Activated naive CD4-positive, alpha-beta T cell treated with anti-CD3 and anti-CD28 coated beads, Interleukin-2, amount 50 U/mL, for 16 hours (primary cell): ENCODE measurements at regions not wholly inside any gene's neighbourhood (a gene's known extent, or its start where the extent isn't known, plus 50 kb on each side); places are given as distances from the start of the nearest gene placed in this dataset.
"Not testable (repeated sequence)": the region's sequence is repeated elsewhere in the genome, so short reads cannot be mapped to it uniquely, and the experiment has no call there.

ENCODE experiments used
- DNase-seq: peaks from one replicate; pipeline ENCODE4 v3.0.0-alpha.2; 2020

- DNase-seq, result no peak
These were observed 72.9 kb upstream of the SNTG2 start for GRCh38 chr2:877747-878146.

DNA sequence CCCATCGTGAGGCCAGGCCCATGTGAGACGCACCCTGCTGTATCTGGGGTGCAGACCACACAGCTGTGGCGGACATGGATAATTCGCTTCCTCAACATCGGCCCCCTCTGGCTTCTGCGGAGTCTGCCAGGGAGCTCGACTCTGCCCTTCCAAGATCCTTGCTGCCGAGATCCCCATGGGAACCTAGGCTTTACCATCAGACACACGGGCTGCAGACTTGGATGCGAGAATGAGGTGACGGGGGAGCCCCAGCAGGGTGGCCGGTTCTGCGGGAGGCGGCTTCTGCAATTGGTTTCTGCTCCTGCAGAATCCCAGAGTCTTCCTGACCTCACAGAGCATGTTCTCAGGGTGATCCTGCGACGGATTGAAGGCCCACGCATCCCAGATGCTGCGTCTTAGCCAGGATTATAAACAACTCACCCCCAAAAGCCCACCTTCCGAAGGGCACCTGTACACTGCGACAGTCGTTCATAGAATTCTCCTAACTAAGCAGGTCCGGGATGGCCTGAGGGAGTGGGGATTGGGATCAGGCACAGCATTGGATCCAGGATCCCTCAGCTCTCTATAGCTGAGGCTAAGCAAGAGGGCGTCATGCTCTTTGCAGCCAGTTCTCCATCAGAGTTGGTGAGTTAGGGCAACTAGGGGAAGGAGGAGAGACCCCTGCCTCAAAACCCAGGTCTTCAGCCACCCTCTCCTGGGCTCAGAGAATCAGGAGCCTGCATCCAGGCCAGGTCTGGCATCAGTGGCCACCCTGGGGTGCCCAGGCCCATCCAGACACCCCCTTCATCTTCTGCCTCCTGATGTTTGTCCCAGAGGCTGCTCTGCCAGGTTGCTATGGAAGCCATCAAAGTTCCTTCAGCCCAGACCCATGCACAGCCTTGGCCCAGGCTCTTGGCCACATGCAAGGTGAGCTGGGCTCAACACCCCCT lies 74.7 kb upstream of the SNTG2 start:
- DNase-seq, result no peak

GRCh38 chr2:873651-874580 lies 76.7 kb upstream of the SNTG2 start:
- DNase-seq, result no peak

DNA sequence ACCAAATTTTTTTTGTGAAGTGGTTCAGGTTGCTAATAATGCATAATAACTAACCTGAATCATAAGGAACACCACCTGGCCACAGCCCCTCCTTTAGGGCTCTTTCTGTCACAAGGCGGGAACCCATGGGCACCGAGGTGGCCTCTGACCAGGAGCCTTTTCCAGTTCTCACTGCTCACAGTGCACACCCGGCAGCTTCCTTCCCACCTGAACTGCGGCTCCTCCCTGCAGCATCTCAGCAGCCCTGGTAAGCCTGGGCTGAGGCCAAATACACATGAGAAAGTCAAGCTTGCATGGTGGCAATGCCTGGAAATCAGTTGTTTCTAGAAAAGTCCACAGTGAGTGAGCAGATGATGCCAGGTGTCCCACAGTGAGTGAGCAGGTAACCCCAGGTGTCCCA lies 77.6 kb upstream of the SNTG2 start:
- DNase-seq, result no peak

GRCh38 chr2:871926-872680 lies 78.5 kb upstream of the SNTG2 start:
- DNase-seq, result no peak

- DNase-seq, result no peak
These were observed 79.4 kb upstream of the SNTG2 start for GRCh38 chr2:871175-871727.

- no peak for DNase-seq
These were observed 80.2 kb upstream of the SNTG2 start for GRCh38 chr2:870426-870825.

- no peak for DNase-seq
These were observed 80.8 kb upstream of the SNTG2 start for GRCh38 chr2:869894-870293.

DNA sequence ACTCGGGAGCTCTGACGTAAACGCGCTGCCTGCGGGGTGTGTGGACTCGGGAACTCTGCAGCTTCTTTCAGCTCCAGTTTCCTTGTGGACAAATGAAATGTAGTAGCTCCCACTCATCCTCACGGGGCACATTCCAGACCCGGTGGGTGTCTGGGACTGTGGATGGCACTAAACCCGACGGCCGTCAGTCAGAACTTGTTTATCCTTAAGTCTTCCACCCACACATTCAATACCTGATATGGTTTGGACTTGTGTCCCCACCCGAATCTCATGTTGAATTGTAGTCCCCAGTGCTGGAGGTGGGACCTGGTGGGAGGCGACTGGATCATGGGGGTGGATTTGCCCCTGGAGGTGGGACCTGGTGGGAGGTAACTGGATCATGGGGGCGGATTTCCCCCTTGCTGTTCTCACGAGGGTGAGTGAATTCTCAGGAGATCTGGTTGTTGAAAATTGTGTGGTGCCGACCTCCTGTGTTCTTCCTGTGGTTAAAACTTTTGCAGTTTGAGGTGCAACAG lies 81.2 kb upstream of the SNTG2 start:
- no peak for DNase-seq

GRCh38 chr2:868857-869256 lies 81.8 kb upstream of the SNTG2 start:
- not testable (repeated sequence) for DNase-seq

GRCh38 chr2:867296-867695 lies 83.4 kb upstream of the SNTG2 start:
- DNase-seq, result no peak

- DNase-seq, result no peak
These were observed 83.8 kb upstream of the SNTG2 start for GRCh38 chr2:866887-867286.

DNA sequence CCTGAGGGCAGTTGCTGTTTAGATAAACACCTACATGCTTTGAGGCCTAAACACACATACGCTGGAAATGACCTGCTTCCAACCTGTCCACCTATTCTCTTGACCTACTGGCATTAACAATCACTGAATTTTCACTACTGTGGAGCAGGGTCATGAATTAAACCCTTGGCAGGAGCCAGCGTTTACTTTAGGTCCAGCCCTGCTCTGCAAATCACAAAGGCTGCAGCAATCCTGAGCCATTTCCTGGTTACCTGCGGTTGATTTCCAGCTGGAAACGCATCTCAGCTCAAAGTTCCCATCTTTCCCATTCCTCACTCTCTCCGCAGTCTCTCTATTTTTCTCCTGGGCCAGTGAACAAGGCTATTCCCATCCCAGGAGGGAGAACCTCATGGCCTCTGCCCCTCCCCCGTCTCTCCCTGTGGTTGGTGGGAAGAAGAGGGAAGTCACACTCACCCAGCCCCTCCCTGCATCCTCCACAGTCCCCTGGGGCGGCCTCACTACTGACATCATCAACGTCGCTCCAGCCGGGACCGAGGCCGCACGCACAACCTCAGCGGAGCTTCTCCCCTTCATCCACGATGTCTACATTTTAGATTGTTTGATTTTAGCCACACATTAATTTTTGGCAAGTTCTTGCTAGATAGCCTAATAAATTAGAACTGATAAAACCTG lies 84.5 kb upstream of the SNTG2 start:
- DNase-seq, result no peak

GRCh38 chr2:864501-865106 lies 86.0 kb upstream of the SNTG2 start:
- DNase-seq, result no peak

DNA sequence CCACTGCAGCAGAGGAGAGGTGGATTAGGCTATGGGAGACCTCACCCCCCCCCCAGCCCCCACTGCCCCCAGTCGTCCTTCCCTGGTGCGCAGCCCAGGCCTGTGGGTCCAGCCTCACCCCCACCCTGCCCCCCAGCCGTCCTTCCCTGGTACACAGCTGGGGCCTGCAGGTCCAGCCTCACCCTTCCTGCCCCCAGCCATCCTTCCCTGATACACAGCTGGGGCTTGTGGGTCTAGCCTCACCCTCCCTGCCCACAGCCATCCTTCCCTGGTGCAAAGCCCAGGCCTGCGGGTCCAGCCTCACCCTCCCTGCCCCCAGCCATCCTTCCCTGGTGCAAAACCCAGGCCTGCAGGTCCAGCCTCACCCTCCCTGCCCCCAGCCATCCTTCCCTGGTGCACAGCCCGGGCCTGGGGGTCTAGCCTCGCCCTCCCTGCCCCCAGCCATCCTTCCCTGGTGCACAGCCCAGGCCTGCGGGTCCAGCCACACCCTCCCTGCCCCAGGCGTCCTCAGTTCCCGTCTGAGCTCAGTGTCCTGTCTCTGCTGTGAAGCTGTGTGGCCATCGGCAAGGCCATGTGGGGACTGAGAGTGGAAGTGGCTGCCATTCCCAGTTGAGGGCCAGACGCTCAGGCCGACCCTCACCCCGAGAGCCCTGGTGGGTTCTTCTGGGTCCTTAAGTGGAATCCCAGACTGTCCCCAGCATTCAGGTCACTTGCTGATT lies 86.8 kb upstream of the SNTG2 start:
- no peak for DNase-seq

GRCh38 chr2:862731-863466 lies 87.8 kb upstream of the SNTG2 start:
- no peak for DNase-seq

- DNase-seq, result no peak
These were observed 88.3 kb upstream of the SNTG2 start for GRCh38 chr2:862355-862687.

DNA sequence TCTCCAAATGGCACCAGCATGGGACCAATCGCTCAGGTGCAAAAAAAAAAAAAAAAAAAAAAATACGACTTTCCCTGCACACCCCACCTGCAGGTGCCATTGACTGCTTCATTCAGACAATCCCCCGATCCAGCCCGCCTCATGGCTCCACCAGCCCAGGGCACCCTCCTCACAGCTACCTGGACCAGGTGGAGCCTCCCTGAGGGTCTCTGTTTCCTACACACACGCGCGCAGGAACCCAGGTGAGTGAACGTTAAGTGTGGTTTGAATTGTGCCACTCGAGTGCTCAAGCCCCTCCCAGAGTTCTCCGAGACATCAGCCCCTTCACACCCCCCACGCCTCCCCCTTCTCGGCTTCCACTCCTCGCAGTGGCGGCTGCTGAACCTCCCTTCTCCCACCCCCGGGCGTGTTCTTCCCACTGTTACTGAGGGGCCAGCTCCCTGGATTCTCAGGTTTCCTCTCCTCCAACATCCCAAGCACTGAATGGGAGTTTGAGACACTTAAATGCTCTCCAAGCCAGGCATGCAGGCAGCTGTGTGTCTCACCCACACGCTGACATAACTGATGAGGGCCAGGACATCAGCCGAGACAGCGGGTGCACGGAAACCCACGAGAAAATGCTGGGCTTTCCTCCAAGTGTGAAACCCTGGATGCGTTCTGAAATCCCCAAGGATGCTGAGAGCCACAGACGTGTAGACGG lies 88.8 kb upstream of the SNTG2 start:
- no peak for DNase-seq

DNA sequence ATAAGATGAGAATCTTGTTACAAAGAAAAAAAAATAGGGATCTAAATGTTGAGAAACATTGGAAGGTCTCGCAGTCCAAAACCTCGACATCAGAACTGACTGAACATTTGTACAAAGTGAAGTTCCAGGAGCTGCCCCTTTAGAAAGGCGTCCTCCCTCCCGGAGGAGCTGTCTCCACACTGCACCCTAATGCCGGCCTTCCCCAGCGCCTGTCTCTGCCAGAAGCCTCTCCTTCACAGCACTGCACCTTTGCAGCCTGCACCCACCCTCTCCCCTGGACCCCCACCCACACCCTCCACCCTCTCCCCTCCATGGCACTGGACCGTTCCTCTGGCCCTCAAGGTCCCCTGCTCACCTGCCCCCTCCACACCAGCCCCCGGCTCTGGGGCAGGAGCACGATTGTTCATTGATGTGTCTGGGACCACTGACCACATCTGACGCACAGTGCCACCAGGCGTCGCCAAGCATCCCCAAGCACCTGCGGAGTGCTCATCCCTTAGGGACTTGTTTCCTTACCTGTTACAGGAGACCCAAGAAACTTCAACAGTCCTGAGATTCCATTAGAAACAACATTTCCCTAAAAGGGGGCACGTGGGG lies 90.3 kb upstream of the SNTG2 start:
- DNase-seq, result no peak
